Fibroblast of pulmonary artery (primary cell): ENCODE measurements at regions not wholly inside any gene's neighbourhood (a gene's known extent, or its start where the extent isn't known, plus 50 kb on each side); places are given as distances from the start of the nearest gene placed in this dataset.

ENCODE experiments used
- DNase-seq: peaks from one replicate; pipeline ENCODE4 v3.0.0-alpha.2; 2010; ENCODE audit warnings: low read depth
- H3K4me3 ChIP-seq: replicated peaks from 2 replicates; pipeline ENCODE4 v1.5.1; 2011; ENCODE audit warnings: low read depth, mild to moderate bottlenecking, control low read depth, low read length, moderate library complexity
- CTCF ChIP-seq: IDR thresholded peaks from 2 replicates; pipeline ENCODE4 v1.5.1; 2011; ENCODE audit warnings: mild to moderate bottlenecking, control low read depth, low read length, inconsistent platforms; ENCODE audit errors: missing control alignments

- no peak for DNase-seq
- H3K4me3 ChIP-seq: no peak overlapping the region
- TF ChIP-seq CTCF: no peak
Measured at GRCh38 chr13:70275841-70276240, 167.6 kb upstream of the KLHL1 start.

DNA sequence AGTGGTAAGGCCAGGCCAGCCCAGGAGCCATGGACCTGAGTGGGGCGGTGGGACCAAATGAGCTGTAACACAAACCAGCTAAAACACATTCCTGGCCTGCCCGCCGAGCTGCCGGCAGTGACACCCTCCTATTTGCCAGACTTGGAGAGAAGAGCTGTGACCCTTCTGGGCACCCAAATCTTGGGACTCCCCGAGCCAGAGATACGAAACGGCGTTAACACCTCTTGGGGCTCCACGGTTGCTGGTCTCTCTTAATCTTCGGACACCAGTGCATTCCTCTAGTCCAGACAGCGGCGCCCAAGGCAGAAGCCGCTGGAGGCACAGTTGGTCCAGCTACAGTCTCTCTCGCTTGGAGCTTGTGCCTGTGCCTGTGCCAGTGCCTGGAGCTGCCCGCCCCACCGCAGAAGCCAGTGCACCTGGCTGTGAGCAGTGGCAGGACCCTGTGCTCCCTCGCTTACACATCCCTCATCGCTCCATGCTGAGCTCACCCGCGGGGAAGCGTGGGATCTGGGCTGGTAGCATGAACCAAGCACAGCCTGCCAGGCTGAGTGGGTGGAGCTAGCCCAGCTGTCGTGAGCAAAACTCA is 147.2 kb upstream of the KLHL1 start:
- H3K4me3 ChIP-seq: no peak overlapping the region
- TF ChIP-seq CTCF: no peak
- no peak for DNase-seq

DNA sequence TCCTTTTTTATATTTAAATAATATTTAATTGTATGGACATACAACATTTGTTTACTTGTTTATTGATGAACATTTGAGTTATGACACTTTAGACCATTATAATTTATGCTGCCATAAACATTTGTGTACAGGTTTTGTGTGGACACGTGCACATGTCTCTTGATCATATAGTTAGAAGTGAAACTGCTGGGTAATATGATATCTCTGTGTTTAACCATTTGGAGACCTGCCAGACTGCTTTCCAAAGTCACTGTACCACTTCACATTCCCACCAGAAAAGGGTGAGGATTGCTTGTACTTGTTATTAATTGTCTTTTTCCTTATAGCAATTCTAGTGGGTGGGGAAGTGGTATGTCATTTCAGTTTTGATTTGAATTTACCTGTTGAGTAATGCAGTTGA is 145.6 kb upstream of the KLHL1 start:
- peak; percentile 4 for DNase-seq
- H3K4me3 ChIP-seq: no peak overlapping the region
- no peak for TF ChIP-seq CTCF

DNA sequence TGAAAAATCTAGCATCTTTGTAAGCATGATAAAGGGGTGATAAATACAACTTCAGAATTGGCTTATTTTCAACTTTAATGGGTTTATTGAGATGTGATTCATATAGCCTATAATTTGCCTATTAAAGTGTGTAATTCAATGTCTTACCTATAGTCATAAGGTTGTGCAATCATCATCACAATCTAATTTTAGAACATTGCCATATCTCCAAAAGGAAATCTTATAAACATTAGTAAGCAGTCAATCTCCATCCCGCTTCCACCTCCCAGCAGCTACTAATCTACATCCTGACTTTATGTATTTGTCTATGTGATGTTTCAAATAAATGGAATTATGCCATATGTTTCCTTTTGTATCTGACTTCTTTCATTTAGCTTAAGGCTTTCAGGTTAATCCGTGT is 145.2 kb upstream of the KLHL1 start:
- H3K4me3 ChIP-seq: no peak overlapping the region
- DNase-seq: no peak
- no peak for TF ChIP-seq CTCF

DNA sequence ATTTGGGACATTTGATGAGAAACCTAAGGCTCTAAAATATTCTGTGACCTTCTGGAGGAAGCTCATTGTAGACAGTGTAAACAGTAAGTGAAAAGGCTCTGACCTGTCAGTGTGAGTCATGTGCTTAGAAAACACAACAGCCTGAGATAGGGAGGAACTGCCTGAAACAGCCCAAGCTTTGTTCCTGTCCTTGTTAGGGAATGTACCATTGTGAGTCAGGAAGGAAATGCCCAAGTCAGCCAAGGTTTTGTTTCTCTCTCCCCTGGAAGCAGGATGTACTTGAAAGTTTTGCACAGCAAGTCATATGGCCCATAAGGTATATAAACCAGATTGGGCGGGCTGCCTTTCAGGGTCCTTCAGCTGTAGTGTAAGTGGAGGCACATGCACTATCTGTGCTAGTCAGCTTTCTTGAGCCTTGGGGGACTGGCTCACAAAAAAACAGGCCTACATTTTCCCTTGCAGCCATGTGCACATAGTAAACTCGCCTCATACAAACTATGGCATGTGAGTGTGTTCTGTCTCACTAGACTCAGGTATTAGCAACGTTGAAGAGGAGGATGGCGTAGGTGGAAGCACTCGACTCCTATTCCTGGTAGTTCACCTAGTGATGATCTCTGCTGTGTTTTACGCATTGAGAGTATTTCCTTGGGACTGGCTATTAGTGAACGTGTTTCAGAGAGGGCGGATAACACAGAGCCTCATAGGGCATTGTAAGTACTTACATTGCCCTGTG is 141.2 kb upstream of the KLHL1 start:
- no peak overlapping the region for H3K4me3 ChIP-seq
- no peak for TF ChIP-seq CTCF
- peak; percentile 50 for DNase-seq

GRCh38 chr13:70237131-70237530 is 128.9 kb upstream of the KLHL1 start:
- TF ChIP-seq CTCF: no peak
- no peak overlapping the region for H3K4me3 ChIP-seq
- no peak for DNase-seq

- DNase-seq: no peak
- no peak for TF ChIP-seq CTCF
- H3K4me3 ChIP-seq: no peak overlapping the region
Measured at GRCh38 chr13:70235565-70235964, 127.3 kb upstream of the KLHL1 start.
